ENCODE measurements at regions not wholly inside any gene's neighbourhood (a gene's known extent, or its start where the extent isn't known, plus 50 kb on each side); places are given as distances from the start of the nearest gene placed in this dataset.

GRCh38 chr21:14857529-14857928 lies 207.3 kb downstream of the NRIP1 start:
- no peak overlapping the region for H3K4me3 Mint-ChIP-seq
- ATAC-seq (no peak), DNase-seq (ENCODE audit: low spot score in 2 of 2) (no peak)
- peaks cover 3% of the 10 kb centered on the region for H3K9me3 Mint-ChIP-seq
- no peaks in the 10 kb centered on the region for H3K4me1 Mint-ChIP-seq
- H3K36me3 Mint-ChIP-seq, result no peaks in the 10 kb centered on the region
- H3K27ac Mint-ChIP-seq, result no peak overlapping the region

GRCh38 chr21:14850394-14850793 lies 214.4 kb downstream of the NRIP1 start:
- Mint-ChIP-seq H3K27ac (no peak overlapping the region), H3K9me3 (peaks cover 3% of the 10 kb centered on the region), H3K36me3 (no peaks in the 10 kb centered on the region), H3K4me1 (no peaks in the 10 kb centered on the region), H3K4me3 (no peak overlapping the region)
- DNase-seq (ENCODE audit: low spot score in 2 of 2) (no peak), ATAC-seq (no peak)

GRCh38 chr21:14846621-14847020 lies 218.2 kb downstream of the NRIP1 start:
- no peak overlapping the region for H3K27ac Mint-ChIP-seq
- no peak for DNase-seq (ENCODE audit: low spot score in 2 of 2)
- no peak for ATAC-seq
- H3K36me3 Mint-ChIP-seq, result no peaks in the 10 kb centered on the region
- H3K4me1 Mint-ChIP-seq, result no peaks in the 10 kb centered on the region
- H3K9me3 Mint-ChIP-seq, result peaks cover 2% of the 10 kb centered on the region
- no peak overlapping the region for H3K4me3 Mint-ChIP-seq

- DNase-seq (ENCODE audit: low spot score in 2 of 2), result no peak
- no peak for ATAC-seq
- no peak overlapping the region for H3K4me3 Mint-ChIP-seq
- H3K27ac Mint-ChIP-seq, result no peak overlapping the region
- no peaks in the 10 kb centered on the region for H3K36me3 Mint-ChIP-seq
- peaks cover 2% of the 10 kb centered on the region for H3K9me3 Mint-ChIP-seq
- no peaks in the 10 kb centered on the region for H3K4me1 Mint-ChIP-seq
Measured at GRCh38 chr21:14844001-14844400, 220.8 kb downstream of the NRIP1 start.

GRCh38 chr21:14842601-14843000 lies 222.2 kb downstream of the NRIP1 start:
- ATAC-seq (no peak), DNase-seq (ENCODE audit: low spot score in 2 of 2) (no peak)
- Mint-ChIP-seq H3K4me3 (no peak overlapping the region), H3K9me3 (peaks cover 2% of the 10 kb centered on the region), H3K36me3 (no peaks in the 10 kb centered on the region), H3K4me1 (no peaks in the 10 kb centered on the region), H3K27ac (no peak overlapping the region)

- Mint-ChIP-seq H3K4me3 (no peak overlapping the region), H3K4me1 (peaks cover 5% of the 10 kb centered on the region), H3K27ac (no peak overlapping the region), H3K36me3 (no peaks in the 10 kb centered on the region), H3K9me3 (peaks cover 2% of the 10 kb centered on the region)
- DNase-seq (ENCODE audit: low spot score in 2 of 2), result no peak
- ATAC-seq, result no peak
Measured at GRCh38 chr21:14841511-14842472, 223.0 kb downstream of the NRIP1 start.

- ATAC-seq (no peak), DNase-seq (ENCODE audit: low spot score in 2 of 2) (no peak)
- no peaks in the 10 kb centered on the region for H3K9me3 Mint-ChIP-seq
- H3K27ac Mint-ChIP-seq, result no peak overlapping the region
- no peak overlapping the region for H3K4me3 Mint-ChIP-seq
- H3K36me3 Mint-ChIP-seq, result no peaks in the 10 kb centered on the region
- H3K4me1 Mint-ChIP-seq, result peaks cover 7% of the 10 kb centered on the region
Measured at GRCh38 chr21:14838400-14838799, 226.4 kb downstream of the NRIP1 start.

- no peak for DNase-seq (ENCODE audit: low spot score in 2 of 2)
- peaks cover 7% of the 10 kb centered on the region for H3K4me1 Mint-ChIP-seq
- H3K36me3 Mint-ChIP-seq, result no peaks in the 10 kb centered on the region
- no peak overlapping the region for H3K4me3 Mint-ChIP-seq
- no peaks in the 10 kb centered on the region for H3K9me3 Mint-ChIP-seq
- peak; percentile 69 for ATAC-seq
- H3K27ac Mint-ChIP-seq, result no peak overlapping the region
Measured at GRCh38 chr21:14836950-14837349, 227.8 kb downstream of the NRIP1 start.

- peaks cover 7% of the 10 kb centered on the region for H3K4me1 Mint-ChIP-seq
- ATAC-seq, result no peak
Measured at GRCh38 chr21:14833666-14834351, 231.0 kb downstream of the NRIP1 start.

GRCh38 chr21:14833241-14833640 lies 231.6 kb downstream of the NRIP1 start:
- H3K9me3 Mint-ChIP-seq, result no peaks in the 10 kb centered on the region
- H3K4me1 Mint-ChIP-seq, result peaks cover 7% of the 10 kb centered on the region
- DNase-seq (ENCODE audit: low spot score in 2 of 2), result no peak

More at GRCh38 chr21:14833666-14834351, 231.0 kb downstream of the NRIP1 start:
- Mint-ChIP-seq H3K36me3 (no peaks in the 10 kb centered on the region), H3K27ac (no peak overlapping the region), H3K4me3 (no peak overlapping the region), H3K9me3 (no peaks in the 10 kb centered on the region)
- DNase-seq (ENCODE audit: low spot score in 2 of 2), result no peak

GRCh38 chr21:14830307-14830706 lies 234.5 kb downstream of the NRIP1 start:
- DNase-seq (ENCODE audit: low spot score in 2 of 2) (no peak), ATAC-seq (no peak)
- peaks cover 7% of the 10 kb centered on the region for H3K4me1 Mint-ChIP-seq
- H3K9me3 Mint-ChIP-seq, result no peaks in the 10 kb centered on the region
- H3K36me3 Mint-ChIP-seq, result no peaks in the 10 kb centered on the region
- H3K4me3 Mint-ChIP-seq, result no peak overlapping the region
- no peak overlapping the region for H3K27ac Mint-ChIP-seq

More at GRCh38 chr21:14833241-14833640, 231.6 kb downstream of the NRIP1 start:
- ATAC-seq, result no peak
- Mint-ChIP-seq H3K36me3 (no peaks in the 10 kb centered on the region), H3K4me3 (no peak overlapping the region), H3K27ac (no peak overlapping the region)

GRCh38 chr21:14829685-14830084 lies 235.1 kb downstream of the NRIP1 start:
- Mint-ChIP-seq H3K9me3 (no peaks in the 10 kb centered on the region), H3K36me3 (no peaks in the 10 kb centered on the region), H3K27ac (no peak overlapping the region), H3K4me1 (peaks cover 7% of the 10 kb centered on the region), H3K4me3 (no peak overlapping the region)
- DNase-seq (ENCODE audit: low spot score in 2 of 2), result no peak
- ATAC-seq, result no peak

GRCh38 chr21:14827468-14827867 lies 237.3 kb downstream of the NRIP1 start:
- no peaks in the 10 kb centered on the region for H3K36me3 Mint-ChIP-seq
- H3K4me3 Mint-ChIP-seq, result no peak overlapping the region
- DNase-seq (ENCODE audit: low spot score in 2 of 2) (no peak), ATAC-seq (no peak)
- H3K27ac Mint-ChIP-seq, result no peak overlapping the region
- no peaks in the 10 kb centered on the region for H3K9me3 Mint-ChIP-seq
- peaks cover 7% of the 10 kb centered on the region for H3K4me1 Mint-ChIP-seq

- Mint-ChIP-seq H3K9me3 (no peaks in the 10 kb centered on the region), H3K4me1 (peaks cover 7% of the 10 kb centered on the region), H3K36me3 (no peaks in the 10 kb centered on the region), H3K4me3 (no peak overlapping the region), H3K27ac (no peak overlapping the region)
- ATAC-seq (no peak), DNase-seq (ENCODE audit: low spot score in 2 of 2) (no peak)
Measured at GRCh38 chr21:14826630-14827029, 238.2 kb downstream of the NRIP1 start.

GRCh38 chr21:14825514-14825974 lies 239.3 kb downstream of the NRIP1 start:
- Mint-ChIP-seq H3K4me3 (no peak overlapping the region), H3K27ac (no peak overlapping the region), H3K4me1 (peaks cover 7% of the 10 kb centered on the region), H3K36me3 (no peaks in the 10 kb centered on the region), H3K9me3 (no peaks in the 10 kb centered on the region)
- ATAC-seq (peak; percentile 87), DNase-seq (ENCODE audit: low spot score in 2 of 2) (no peak)

GRCh38 chr21:14824126-14824525 lies 240.7 kb downstream of the NRIP1 start:
- Mint-ChIP-seq H3K4me1 (peaks cover 7% of the 10 kb centered on the region), H3K9me3 (no peaks in the 10 kb centered on the region), H3K27ac (no peak overlapping the region), H3K4me3 (no peak overlapping the region), H3K36me3 (no peaks in the 10 kb centered on the region)
- ATAC-seq (no peak), DNase-seq (ENCODE audit: low spot score in 2 of 2) (no peak)
